SK-N-MC (cell line): ENCODE measurements at regions not wholly inside any gene's neighbourhood (a gene's known extent, or its start where the extent isn't known, plus 50 kb on each side); places are given as distances from the start of the nearest gene placed in this dataset.
"Not testable (repeated sequence)": the region's sequence is repeated elsewhere in the genome, so short reads cannot be mapped to it uniquely, and the experiment has no call there.

Experiments
- EZH2 ChIP-seq: fragments of 200-600 bp; sonication (generic); IDR thresholded peaks from one replicate; pipeline ENCODE4 v1.6.1; 2017; ENCODE audit warnings: antibody characterized with exemption
- POLR2AphosphoS5 ChIP-seq: IDR thresholded peaks from 2 replicates; pipeline ENCODE4 v1.6.1; 2012; ENCODE audit warnings: mild to moderate bottlenecking, low read depth, low read length, borderline replicate concordance

- TF ChIP-seq EZH2, POLR2AphosphoS5: not testable (repeated sequence)
Measured at GRCh38 chr2:146539739-146540138, 1305.1 kb upstream of the ACVR2A start.
